GM18502 (cell line): ENCODE measurements at regions not wholly inside any gene's neighbourhood (a gene's known extent, or its start where the extent isn't known, plus 50 kb on each side); places are given as distances from the start of the nearest gene placed in this dataset.
A peak's percentile ranks its signal among the peaks of the same experiment; 100 is the strongest.
"Not testable (repeated sequence)": the region's sequence is repeated elsewhere in the genome, so short reads cannot be mapped to it uniquely, and the experiment has no call there.

Experiments used
- ATAC-seq: cut with Tn5 transposase; IDR thresholded peaks from one replicate; pipeline ENCODE4 v1.9.1; 2021; ENCODE audit warnings: mild to moderate bottlenecking; ENCODE audit not compliant: unreplicated experiment, poor library complexity

DNA sequence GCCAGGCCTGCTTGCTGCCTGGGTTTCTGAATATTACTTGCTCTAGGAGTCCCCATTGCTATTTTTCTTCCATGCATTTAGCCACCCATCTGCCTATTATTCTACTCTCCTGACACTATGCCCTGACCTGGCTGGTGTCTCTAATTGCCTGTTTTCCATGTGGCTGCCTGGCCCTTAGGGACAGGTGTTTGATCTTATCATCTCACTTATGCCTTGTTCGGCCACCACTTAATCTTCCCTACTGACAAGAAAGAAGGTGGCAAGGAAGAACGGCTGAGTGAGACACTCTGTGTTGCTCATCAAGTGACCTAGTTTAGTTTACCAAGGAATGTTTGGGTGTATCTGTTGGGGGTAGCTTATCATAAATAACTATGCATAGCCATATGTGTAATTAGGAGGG is 50.4 kb upstream of the RAPH1 start:
- ATAC-seq, result no peak

GRCh38 chr2:203586206-203586605 is 51.1 kb upstream of the RAPH1 start:
- ATAC-seq, result no peak

- no peak for ATAC-seq
Measured at GRCh38 chr2:203586696-203587095, 51.6 kb upstream of the RAPH1 start.

DNA sequence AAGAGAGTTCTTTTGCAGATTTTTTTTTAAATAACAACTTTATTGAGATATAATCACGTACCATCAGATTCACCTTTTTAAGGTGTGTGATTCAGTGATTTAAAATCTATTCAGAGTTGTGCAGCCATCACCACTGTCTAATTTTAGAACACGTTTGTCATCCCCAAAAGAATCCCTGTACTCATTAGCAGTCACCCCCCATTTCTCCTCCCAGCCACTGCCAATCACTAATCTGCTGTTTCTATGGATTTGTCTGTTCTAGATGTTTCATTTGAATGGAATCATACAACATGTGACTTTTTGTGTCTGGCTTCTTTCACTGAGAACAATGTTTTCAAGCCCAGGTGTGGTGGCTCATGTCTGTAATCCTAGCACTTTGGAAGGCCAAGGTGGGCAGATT is 55.4 kb upstream of the RAPH1 start:
- no peak for ATAC-seq

GRCh38 chr2:203591642-203592041 is 56.5 kb upstream of the RAPH1 start:
- no peak for ATAC-seq

DNA sequence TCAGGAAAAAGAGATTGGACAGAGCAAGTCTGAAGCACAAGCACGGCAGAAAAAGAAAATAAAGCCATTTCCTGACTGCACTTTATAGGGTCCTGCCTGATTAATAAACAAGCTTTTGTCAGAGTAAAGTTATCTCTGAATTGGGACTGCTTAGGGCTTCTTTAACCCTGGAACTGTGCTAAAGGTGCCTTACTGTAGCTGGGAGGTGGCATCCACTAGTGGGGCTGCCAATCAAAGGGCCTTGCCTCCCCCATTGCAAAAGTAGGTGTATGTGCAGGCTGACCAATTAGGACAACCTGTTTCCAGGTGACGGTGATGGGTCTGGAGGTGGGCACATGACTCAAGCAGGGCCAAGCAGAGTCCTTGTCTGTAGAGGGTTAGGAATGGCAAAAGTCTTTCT is 57.4 kb upstream of the RAPH1 start:
- ATAC-seq, result no peak

GRCh38 chr2:203594541-203594940 is 59.4 kb upstream of the RAPH1 start:
- ATAC-seq, result no peak

DNA sequence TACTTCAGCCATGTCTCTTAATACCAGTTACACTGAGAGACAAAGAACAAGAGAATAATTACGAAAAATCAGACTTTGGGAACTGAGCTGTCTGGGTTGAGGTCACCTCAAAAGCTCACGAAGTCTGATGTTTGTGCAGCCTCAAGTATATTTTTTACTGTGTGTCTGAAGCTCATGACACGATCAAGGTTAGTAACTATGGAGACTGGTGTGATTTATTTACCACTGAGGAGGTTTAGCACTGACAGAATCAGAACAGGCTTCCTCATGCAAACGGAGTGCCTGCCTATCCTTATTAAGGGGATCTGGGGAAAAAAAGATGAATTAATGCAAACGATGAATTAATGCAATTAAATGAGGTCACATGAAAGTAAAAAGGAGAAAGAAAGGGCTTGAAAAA is 61.1 kb upstream of the RAPH1 start:
- no peak for ATAC-seq

- peak; percentile 52 for ATAC-seq
Measured at GRCh38 chr2:203599509-203599908, 64.4 kb upstream of the RAPH1 start.

DNA sequence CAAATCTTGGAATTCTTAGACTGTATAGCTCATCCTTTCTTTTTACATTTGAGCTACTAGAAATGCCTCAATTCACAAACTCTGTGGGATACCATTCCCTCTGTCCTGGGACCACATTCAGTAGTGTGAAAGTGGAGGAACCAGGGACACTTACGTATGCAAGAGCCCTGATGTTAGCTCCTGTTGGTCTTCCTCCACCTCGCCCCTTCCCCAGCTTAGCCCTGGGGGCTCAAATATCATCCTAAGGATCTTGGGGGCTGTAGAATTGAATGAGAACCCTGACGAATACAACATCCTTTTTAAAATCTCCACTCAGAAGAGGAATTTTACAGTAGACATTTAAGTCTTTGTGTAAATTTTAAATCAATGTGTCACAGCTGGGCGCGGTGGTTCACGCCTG is 65.2 kb upstream of the RAPH1 start:
- no peak for ATAC-seq

DNA sequence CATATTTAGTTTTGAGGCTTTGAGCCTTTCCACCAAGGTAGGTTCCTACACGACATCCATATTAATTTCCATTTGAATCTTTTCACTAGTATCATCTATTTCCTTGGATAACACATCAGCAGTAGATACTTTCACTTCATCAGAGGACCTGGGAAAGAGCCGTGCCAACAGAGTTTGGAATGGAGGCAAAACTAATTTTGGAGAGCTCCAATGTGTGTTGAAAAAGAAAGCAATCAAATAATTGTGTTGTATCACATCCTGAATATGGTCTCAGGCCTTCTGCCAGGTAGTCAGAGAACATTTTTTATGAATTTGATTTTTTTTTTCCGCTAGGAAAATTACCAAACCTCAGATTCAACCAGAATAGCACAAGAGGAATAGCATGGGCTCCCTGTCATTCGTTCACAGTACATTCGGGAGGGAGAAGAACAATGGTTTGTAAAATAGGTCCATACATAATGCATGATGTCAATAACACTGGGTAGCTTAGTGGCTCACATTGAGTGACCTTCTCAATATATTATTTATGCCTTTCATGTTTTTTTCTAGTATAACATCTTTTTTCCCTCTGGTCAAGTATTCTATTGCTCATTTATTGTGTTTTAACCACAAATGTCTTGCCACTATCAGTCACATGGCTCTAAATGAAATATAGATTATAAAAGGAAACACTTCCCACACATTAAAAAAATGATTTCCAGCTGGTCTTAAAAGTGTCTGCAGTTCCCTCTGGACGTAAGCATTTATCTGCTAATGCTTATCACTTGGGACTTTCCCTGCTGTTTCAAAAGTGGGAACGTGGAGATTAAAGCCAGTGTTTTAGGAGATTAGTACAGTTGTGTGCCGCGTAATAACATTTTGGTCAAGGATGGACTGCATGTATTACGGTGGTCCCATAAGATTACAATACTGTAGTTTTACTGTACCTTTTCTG is 68.6 kb upstream of the RAPH1 start:
- no peak for ATAC-seq

GRCh38 chr2:203605302-203605701 is 70.2 kb upstream of the RAPH1 start:
- ATAC-seq, result no peak

DNA sequence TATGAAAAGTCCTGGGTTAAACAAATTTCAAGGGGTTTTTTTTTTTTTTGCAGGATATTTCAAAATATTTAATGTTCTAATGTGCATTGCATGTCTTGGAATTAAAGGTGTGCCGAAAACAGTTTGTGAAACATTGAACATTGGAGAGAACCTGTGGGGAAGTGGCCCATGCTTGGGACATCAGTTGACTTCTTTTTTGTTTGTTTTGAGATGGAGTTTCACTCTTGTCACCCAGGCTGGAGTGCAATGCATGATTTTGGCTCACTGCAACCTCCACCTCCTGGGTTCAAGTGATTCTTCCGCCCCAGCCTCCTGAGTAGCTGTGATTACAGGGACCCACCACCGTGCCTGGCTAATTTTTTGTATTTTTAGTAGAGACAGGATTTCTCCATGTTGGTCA is 71.0 kb upstream of the RAPH1 start:
- no peak for ATAC-seq

GRCh38 chr2:203610558-203610957 is 75.5 kb upstream of the RAPH1 start:
- ATAC-seq, result no peak

- no peak for ATAC-seq
Measured at GRCh38 chr2:203612246-203612645, 77.1 kb upstream of the RAPH1 start.

GRCh38 chr2:203619267-203619878 is 84.3 kb upstream of the RAPH1 start:
- no peak for ATAC-seq

- no peak for ATAC-seq
Measured at GRCh38 chr2:203621981-203622515, 84.4 kb upstream of the CD28 start.

DNA sequence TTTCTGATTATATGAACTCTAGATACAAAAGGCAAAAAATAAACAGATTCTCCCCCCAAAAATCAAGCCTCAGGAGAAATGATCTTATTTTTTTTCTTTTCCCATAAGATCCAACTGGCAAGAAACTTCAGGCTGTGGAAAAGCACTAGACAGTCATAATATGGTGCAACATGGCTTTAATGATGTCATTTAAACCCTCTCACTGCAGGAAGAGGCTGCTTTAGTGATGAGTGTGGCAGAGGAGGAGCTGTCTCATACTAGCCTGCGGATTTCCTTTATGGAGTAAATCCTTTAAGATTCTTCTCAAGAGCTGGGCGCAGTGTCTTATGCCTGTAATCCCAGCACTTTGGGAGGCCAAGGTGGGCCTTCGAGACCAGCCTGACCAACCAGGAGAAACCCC is 83.3 kb upstream of the CD28 start:
- ATAC-seq, result no peak

DNA sequence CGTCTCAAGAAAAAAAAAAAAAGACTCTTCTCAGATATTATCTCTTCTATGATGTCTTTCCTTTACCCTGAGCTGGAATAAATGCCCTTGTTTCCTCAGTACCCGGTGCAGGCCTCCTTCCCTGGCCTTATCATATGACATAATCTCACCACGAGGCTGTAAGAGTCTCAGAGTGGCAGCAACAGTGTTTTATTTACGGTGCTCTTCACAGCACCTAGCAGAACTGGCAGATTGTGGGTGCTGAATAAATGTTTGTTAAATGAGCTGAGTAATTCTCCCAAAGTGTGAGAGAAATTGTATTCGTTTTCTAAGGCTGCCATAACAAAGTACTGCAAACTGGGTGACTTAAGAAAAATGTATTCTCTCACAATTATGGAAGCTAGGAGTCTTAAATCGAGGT is 82.8 kb upstream of the CD28 start:
- ATAC-seq, result no peak

- no peak for ATAC-seq
Measured at GRCh38 chr2:203625701-203626100, 80.7 kb upstream of the CD28 start.

GRCh38 chr2:203626247-203626646 is 80.2 kb upstream of the CD28 start:
- ATAC-seq, result not testable (repeated sequence)
